ENCODE measurements at regions not wholly inside any gene's neighbourhood (a gene's known extent, or its start where the extent isn't known, plus 50 kb on each side); places are given as distances from the start of the nearest gene placed in this dataset.

DNA sequence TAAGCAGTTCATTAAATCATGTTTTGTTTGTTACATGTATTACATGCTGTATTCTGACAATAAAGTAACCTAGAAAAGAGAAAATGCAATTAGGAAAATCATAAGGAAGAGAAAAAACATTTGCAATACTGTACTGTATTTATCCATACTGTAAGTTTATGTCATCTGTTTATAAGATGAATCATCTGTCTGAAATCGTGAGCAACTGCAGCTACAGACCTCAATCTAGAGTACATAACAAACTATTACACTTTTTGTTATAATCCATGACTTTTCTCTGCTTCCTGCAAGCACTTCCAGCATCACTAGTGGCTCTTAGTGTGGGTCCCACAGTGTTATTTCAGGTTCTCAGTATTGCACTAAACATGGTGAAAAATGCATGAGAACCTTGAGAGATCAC, 144.4 kb upstream of the NR4A3 start:
- TF ChIP-seq, protein P1, sequence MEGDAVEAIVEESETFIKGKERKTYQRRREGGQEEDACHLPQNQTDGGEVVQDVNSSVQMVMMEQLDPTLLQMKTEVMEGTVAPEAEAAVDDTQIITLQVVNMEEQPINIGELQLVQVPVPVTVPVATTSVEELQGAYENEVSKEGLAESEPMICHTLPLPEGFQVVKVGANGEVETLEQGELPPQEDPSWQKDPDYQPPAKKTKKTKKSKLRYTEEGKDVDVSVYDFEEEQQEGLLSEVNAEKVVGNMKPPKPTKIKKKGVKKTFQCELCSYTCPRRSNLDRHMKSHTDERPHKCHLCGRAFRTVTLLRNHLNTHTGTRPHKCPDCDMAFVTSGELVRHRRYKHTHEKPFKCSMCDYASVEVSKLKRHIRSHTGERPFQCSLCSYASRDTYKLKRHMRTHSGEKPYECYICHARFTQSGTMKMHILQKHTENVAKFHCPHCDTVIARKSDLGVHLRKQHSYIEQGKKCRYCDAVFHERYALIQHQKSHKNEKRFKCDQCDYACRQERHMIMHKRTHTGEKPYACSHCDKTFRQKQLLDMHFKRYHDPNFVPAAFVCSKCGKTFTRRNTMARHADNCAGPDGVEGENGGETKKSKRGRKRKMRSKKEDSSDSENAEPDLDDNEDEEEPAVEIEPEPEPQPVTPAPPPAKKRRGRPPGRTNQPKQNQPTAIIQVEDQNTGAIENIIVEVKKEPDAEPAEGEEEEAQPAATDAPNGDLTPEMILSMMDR (IDR thresholded peaks at IDR 0.05) = no peak
- TF ChIP-seq POLR2A (IDR thresholded peaks at IDR 0.05) = no peak

All from vagina (tissue), 2 donors.